Body of pancreas (tissue), 4 donors: ENCODE measurements at regions not wholly inside any gene's neighbourhood (a gene's known extent, or its start where the extent isn't known, plus 50 kb on each side); places are given as distances from the start of the nearest gene placed in this dataset.

Experiments used
- CTCF ChIP-seq, 7 experiments: fragments of 450-650 bp in 4 of 7; fragments of 200-600 bp in 3 of 7; sonication (generic) in 3 of 7; IDR thresholded peaks; one replicate each; pipeline ENCODE4 v1.5.1; 2016 to 2019; ENCODE audit warnings: antibody characterized with exemption in 7 of 7
- POLR2A ChIP-seq, 3 donors: fragments of 450-650 bp; IDR thresholded peaks; one replicate each; pipeline ENCODE4 v1.6.1; 2016; ENCODE audit warnings: antibody characterized with exemption in 3 of 3, mild to moderate bottlenecking in 2 of 3

GRCh38 chr13:90564566-90564965 lies 782.9 kb upstream of the MIR17HG start:
- TF ChIP-seq CTCF (IDR thresholded peaks at IDR 0.05), result no peak
- TF ChIP-seq POLR2A (IDR thresholded peaks at IDR 0.05), result no peak
